Stimulated activated CD4-positive, alpha-beta T cell treated with anti-CD3 and anti-CD28 coated beads, Interleukin-2, amount 100 ng/mL, for 24 hours (primary cell): ENCODE measurements at regions not wholly inside any gene's neighbourhood (a gene's known extent, or its start where the extent isn't known, plus 50 kb on each side); places are given as distances from the start of the nearest gene placed in this dataset.

ENCODE experiments used
- DNase-seq, 2 donors: peaks; one replicate each; pipeline ENCODE4 v3.0.0-alpha.2; 2020

DNA sequence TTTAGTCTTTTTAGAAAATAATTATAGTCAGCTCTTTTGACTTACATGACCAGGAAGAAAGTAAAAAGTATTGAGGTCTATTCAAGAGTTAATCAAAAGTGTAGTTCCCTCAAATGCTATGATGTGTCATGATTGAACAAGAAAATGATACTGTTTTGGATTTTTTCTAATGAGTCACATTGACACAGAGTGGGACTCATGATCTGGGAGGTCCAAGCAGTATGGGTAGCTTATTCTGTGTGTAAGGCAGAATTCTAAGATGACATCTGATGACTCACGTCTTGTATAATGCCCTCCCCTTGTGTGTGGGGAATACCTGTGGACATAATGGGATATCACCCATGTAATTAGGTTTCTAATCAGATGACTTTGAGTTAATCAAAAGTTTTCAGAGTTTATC is 178.1 kb upstream of the DDHD1 start:
- no peak for DNase-seq

DNA sequence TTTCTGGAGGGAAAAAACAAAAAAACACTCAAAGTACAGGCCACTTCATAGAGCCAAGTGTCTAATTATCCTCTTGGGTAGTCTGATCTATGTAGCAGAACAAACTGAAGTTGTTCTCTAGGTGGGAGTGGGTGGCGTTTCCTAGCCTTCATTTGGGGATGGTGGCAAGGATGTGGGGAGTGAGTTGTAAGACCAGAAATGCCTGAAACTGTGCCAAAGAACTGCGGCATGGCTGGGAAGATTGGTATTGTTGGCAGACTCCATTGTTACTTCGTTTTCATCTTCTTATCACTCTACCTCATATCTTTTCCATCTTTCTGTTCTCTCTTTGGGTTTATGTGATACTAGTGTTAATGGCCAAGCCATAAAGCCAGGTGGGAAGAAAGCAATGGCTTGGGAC is 177.3 kb upstream of the DDHD1 start:
- DNase-seq = no peak

DNA sequence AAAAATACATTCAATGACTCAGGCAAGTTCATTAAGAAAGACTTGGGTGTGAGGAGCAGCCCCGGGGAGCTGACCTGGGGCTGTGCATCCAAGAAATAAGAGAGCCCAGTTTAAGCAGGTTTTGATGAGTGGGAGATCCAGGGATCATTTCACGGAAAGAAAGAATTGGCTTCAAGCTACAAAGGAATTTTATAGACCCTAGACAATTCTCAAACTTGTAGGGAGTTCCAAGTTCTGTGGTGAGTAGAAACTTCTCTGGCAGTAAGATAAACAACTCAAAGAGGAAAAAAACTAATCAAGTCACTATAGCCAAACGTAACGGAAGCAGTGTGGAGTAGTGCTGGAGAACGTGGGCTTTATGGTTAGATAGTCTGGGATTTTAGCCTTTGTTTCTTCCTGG is 175.7 kb upstream of the DDHD1 start:
- no peak for DNase-seq

DNA sequence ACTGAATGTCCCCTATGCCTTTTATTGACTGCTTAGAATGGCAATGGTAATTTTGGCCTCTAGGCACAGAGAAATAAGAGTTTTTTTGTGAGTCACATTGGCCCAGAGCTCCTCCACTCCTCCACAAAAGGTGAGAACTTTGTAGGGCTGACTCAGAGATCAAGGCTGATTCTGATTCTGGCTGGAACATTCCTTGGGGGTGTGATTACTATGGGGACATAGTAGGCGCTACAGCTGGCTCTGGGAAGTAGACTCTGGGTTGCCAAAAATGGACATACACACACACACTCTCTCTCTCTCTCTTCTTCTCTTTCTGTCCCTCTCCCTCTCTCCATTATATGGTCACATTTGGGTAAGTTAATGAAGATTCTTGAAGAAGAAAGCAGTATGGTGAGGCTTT is 174.6 kb upstream of the DDHD1 start:
- DNase-seq = no peak

DNA sequence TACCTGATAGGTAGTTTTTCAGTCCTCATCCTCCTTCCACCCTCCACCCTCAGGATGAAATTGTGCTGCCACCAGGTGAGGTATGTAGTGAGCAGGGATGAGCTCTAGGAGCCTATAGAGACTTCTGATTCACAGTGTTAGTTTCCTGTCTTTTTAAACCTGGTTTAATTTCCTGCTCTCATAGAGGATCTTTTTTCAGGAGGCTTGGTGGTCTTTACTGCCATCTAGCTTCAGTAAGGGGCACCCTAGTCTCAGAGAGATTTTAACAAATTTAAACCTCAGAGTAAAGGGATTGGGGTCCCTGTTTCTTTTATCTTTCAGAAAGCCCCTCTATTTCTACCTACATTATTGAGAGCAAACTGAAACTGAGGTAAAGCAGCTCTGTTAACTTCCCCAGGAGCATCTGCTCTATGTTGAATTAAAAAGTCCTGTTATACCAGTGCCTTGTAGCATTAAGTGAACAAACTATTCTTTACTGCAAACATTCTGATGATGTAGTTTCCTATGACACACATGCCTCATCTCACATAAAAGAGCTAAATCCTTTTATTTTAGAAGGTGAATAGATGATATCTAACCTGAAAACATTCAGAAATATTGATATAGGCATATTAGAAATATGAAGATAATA is 172.2 kb upstream of the DDHD1 start:
- no peak for DNase-seq

DNA sequence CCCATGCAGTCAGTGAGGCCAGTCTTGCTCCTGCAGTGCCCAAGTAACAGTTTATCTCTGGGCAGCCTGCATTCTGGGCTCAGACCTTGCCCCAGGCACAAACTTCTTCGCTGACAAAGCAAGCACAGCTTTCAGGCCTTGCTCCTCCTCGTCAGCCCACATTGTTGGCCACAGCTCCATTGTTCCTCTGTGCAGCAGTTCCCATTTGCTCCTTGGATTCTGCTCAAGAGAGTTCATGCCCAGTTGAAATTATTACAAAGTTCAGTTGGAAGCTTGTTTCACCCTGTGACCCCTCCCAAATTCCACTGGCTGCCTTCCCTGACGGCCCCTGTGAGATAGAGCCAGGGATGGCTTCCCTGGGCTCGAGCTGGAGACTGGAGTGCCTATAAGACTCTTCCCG is 163.4 kb upstream of the DDHD1 start:
- DNase-seq = no peak

DNA sequence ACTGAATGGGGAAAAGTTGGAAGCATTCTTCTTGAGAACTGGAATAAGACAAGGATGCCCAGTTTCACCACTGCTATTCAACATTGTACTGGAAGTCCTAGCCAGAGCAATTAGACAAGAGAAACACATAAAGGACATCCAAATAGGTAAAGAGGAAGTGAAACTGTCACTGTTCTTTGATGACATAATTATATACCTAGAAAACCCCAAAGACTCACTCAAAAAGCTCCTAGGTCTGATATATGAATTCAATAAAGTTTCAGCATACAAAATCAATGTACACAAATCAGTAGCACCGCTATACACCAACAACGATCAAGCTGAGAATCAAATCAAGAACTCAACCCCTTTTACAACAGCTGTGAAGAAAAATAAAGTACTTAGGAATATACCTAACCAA is 157.3 kb upstream of the DDHD1 start:
- no peak for DNase-seq

DNA sequence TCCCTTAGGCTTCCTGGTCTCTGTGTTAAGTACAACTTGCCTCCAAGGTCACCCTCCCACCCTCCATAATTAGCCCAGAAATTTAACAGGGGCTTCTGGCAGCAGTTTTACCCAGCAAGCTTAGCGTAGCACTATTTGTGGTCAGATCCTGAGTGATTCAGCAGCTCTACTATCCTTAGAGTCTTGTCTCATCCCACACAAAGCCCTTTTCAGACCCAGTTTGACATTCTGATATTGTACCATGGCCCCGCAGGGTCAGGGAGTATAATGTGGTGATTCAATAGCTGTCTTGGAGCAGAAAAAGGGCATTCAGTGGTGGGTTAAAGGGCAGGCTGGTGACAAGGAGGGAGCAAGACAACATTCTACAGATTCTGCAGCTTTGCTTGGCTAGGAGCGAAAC is 153.8 kb upstream of the DDHD1 start:
- DNase-seq = no peak

DNA sequence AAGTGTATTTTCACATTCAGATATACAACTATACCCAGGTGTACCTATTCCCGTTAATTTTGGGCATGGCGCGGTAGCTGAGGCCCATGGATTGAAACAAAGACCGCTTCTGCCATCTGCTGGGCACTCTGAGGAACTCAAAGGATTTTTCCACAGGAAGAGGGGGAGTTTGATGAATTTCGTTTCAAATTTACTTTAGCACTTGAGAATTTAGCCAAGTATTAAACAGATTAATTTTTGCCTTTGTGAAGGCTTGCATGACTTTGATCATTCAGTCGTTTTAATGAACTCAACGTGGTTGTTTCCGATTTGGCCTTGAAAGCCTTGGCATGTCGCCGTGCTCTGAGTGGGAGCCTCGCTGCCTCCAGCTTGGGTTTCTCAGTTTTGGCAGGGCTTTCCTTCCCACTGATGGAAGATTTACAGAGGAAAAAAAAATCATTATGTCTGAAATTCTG is 153.2 kb upstream of the DDHD1 start:
- DNase-seq = peak; percentile 49 to 55

DNA sequence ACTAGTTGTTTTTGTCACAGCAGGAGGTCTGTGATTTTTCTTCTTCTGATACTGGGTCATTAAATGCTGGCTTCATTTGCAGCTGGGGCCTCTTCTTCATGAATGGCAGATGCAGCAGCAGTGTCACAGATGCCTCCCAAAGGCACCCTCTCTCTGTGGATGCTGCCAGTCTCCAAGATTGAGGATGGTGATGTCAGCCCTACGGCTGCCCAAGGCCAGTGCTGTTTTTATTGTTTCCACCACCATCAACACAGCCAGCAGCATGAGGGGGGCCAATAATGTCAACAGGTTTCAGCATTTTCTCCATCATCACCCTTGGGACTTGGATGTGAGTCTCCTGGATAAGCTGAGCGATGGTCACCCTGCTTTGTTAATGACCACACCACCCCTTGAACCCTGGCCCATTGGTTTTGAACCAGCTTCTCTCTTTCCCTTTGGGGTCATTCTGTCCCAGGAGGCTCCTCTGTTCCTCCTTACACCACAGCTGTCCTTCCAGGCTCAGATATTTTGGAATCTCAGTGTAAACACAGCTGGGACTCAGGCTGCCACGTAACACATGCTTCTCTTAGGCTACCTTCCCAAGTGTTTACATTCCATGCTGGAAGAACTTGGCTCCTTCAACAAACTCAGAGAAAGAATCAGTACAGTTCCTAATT is 151.7 kb upstream of the DDHD1 start:
- DNase-seq = no peak

DNA sequence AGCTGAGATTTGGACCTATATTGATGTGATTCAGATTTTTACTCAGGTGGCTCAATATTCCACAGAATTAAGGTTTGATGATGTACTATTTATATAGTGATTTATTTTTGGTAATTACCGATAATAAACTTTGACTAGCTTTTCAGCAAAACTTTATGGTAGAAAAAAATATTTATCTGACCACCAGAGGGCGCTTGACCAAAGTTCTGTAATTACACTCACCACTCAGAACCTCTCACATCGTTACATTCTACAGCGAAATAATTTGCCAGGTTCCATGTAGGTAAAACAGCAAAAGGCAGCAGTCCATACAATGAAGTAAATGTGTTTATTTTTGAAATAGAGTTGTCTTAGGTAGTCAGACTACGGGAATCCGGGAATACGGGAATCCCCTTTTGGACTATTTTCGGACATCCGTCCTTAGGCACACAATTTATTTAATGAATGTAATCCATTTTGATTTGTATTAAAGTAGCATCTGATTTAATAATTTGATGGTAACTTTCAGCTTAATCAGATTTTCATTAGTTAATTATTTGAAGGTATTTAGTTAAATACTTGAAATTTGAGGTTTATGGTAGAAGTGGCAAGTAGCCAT is 143.0 kb upstream of the DDHD1 start:
- peak in 1 of 2 donors; percentile 26 for DNase-seq

DNA sequence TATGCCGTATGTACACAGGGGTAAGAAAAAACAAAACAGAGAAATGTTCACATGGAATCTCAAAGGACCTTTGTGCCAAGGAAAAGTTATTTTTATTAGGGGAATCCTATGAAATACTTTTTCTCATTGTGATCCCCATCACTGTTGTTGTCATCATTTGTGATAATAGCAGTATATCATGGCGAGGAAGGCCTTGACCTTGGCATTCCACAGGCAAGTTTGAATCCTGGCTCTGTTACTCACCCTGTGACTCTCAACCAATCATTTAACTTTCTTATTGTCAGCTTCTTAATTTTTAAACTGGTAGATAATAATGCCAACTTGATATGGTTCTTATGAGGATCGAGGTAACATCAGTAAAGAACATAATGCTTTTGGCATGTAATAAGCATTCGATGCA is 142.2 kb upstream of the DDHD1 start:
- DNase-seq = no peak

DNA sequence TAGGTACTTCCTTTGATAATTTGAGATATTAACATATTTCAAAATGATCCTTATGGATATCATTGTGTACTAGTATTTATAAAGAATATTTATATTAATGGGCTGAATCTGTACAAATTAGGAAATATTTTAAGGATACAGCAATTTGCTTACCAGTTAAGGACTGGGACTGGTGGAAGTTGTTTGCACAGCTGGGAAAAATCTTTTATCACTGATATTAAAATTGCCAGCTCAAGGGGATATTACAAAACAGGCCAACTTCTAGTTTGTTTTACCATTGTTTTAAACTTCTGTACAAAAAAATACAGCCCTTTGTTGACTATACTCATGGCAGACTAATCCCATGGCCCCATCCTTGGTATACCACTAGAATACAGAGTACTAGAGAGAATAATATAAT is 133.2 kb upstream of the DDHD1 start:
- no peak for DNase-seq

DNA sequence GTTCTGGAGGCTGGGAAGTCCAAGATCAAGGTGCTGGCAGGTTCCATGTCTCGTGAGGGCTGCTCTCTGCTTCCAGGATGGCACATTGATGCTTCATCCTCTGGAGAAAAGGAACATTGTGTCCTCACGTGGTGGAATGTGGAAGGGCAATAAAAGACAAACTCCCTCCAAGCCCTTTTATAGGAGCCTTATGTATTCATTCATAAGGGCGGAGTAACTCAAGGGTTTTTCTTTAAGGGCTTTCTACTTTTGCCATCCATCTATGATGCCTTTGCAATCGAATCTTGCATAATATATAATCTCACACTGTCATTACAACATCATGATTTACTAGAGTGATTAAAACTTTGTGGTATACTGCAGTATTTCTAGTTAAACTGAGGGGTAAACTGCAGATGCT is 132.7 kb upstream of the DDHD1 start:
- DNase-seq = no peak

DNA sequence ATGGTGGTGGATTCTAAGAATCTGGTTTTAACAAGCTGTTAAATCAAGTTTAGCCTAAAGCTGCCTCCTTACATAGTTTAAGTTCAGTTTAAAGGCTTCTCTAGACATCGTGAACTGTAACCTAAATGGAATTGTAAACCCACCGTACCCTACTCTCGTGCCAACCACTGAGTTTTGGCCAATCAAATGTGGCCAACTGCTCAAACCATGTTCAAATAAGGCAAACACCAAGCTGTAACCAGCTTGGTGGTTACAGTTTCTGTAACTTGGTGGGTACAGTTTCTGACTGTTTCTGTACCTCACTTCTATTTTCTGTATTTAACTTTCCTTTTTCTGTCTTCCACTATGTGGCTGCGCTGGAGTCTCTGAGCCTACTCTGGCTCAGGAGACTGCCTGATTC is 131.9 kb upstream of the DDHD1 start:
- DNase-seq = no peak

DNA sequence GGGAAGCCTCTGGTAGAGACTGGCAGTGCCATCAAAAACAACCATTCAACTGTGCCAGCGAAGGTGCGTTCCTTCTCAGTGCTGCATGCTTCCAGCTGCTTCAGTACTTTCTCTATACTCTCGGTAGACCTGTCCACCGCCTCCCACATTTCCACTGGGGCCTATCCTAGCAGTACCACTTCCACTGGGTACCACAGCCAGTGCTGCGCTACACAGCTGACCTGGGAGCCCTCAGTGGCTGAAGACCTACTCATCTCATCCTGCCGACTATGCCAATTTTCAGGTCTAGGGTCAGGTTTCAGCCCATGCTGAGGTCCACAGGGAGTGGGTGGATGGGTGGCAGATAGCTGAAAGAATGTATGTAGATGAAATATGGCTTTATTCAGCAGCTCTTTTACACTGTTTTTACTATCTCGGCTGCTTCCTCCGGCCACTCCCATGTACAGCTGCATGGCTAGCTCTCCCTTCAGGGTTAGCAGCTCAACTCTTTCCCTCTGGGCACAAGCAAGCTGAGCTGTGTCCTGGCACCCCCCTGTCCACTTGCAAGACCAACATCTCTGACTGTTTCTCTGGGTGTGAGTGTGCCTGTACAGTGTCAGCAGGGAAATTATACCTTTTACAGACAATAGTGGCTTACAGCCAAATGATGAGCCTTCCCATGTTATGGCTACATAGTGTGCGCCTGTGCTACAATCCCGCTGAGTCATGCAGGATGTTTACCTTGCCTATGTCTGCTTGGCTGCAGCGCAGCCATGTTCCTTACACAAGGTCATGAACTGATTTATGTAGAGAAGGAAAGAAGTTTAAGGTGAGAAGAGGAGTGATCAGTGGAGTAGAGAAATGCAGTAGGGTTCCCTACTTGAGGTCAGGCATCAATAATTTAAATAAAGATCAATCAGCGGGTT is 125.7 kb upstream of the DDHD1 start:
- no peak for DNase-seq

DNA sequence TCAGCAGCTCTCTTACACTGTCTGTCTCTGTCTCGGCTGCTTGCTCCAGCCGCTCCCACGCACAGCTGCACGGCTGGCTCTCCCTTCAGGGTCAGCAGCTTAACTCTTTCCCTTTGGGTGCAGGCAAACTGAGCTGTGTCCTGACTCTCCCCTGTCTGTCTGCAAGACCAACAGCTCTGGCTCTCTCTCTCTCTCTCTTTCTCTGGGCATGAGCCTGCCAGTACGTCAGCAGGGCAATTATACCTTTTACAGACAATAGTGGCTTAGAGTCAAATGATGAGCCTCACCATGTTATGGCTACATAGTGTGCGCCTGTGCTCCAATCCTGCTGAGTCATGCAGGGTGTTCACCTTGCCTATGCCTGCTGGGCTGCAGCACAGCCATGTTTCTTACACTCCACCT is 120.5 kb upstream of the DDHD1 start:
- no peak for DNase-seq

DNA sequence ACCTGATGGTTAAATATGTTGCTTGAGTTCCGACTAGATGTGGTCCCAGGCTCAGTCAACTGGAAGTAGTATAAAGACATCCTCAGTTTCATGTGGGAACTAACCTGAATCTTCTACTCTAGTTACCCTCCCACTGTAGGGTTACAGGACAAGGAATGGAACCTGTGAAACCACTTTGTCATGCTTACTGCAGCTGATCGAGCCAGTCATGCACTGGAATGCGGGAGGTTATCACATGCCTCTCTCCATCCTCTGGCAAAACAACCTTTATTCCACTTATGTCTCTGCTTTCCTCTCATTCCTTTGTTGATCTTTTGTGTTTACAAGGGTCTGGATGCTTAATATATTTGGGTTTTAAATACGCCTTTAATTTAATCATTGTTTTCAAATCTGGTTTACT is 111.9 kb upstream of the DDHD1 start:
- no peak for DNase-seq

DNA sequence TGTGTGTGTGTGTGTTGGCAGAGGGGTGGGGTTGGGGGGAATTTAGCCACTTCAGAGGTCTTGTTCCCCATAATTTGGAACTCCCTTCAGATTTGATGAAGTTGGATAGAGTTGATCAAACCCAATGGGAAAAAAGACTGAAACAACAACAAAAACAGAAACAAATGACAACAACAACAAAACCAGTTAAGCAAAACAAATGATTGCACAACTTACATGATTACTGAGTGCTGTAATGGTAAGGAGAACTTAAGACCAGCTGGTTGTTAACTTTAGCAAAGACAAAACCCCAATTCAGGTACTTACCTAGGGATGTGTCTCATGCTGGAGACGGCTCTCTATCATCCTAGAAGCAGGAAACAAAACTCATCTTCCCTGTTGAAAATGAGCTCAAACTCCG is 107.8 kb upstream of the DDHD1 start:
- DNase-seq = no peak

DNA sequence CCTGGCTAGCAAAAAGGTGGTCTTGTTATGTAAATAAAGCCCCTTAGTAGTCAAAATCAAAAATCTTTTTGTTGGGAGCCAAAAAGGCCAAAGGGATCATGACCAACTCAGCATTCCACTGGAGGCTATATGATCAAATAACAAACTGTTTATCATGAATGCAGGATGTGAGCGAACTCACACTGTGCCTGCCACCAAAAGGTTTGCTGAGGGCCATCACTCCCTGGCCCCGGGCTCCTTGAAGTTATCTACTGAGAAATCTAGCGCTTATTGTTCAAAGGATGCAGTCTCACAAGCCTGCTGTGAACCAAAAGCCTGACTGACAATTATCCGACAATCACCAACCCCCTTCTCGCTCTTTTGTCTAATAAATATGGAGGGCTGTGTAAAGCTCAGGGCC is 107.2 kb upstream of the DDHD1 start:
- DNase-seq = no peak

DNA sequence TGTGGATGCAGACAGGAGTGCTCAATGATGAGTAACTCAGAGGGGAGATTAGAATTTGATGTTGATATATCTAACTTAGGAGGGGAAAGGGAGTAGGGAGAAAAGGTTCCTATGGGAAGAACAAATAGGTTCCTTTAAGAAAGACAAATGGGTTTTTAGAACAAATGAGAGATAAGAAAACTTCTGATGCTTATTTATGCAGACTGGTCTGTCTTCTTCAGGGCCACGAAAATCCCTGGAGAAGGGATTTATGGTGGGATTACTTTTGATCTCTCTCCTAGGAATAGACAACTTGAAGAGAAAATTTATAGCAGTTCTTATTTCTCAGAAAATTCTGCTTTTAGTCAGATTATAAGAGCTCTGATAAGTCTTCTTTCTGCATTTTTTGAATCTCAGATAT is 99.0 kb upstream of the DDHD1 start:
- no peak for DNase-seq

DNA sequence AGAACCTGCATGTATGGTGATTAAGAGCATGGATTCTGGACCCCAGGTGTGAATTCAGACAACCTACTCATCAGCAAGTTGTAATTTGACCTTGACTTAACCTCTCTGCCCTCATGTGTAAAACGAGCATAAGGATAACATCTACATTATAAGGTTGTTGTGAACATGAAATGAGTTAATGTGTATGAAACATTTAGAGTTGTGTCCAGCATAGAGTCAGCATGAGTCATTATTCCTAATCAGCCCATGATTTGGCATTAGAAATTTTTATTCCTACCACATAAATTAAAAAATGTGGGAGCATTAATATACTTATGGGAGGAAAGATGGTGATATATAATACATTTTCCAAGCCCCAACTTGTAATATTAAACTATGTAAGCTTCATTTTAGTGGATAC is 95.9 kb upstream of the DDHD1 start:
- DNase-seq = no peak

DNA sequence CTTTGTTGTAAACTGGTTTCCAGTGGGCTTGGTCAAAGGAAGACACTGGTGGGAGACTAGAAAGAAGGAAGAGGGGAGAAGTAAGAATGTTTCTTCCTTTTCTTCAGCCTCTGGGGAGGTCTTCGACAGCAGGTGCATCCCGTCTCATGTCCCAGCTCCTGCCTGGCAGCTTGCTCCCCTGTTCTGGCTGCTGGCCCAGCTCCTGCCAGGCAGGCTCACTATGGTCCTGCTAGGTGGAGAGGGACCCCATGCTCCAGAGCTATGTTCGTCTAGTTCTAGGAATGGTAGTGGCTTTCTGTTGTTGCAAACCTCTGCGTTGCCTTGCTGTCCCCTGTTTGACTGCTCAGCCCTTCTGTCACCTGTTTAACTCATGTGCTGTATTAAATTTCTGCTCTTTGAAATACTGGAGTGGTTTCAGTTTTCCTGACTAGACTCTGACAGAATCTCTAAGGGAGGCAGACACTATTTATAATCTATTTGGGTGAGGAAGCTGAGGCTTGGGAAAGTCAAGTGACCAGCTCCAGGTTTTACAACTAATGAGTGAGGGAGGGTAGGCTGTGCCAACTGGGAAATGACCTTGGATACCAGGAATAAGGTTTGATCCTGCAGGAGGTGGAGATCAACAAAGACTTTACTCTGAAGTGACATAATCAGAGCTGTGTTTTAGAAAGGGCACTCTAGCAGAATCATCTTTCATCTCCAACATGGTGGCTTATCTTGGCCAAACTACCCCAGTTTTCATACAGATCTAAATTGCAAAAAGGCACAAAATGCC is 94.7 kb upstream of the DDHD1 start:
- no peak for DNase-seq
